C4-2B (cell line): ENCODE measurements at regions not wholly inside any gene's neighbourhood (a gene's known extent, or its start where the extent isn't known, plus 50 kb on each side); places are given as distances from the start of the nearest gene placed in this dataset.

Experiments used
- CTCF ChIP-seq: fragments of 450-650 bp; conservative IDR thresholded peaks from 2 replicates; pipeline ENCODE4 v1.5.1; 2017; ENCODE audit warnings: mild to moderate bottlenecking
- ZFX ChIP-seq: fragments of 450-650 bp; IDR thresholded peaks from 2 replicates; pipeline ENCODE4 v1.6.1; 2017

DNA sequence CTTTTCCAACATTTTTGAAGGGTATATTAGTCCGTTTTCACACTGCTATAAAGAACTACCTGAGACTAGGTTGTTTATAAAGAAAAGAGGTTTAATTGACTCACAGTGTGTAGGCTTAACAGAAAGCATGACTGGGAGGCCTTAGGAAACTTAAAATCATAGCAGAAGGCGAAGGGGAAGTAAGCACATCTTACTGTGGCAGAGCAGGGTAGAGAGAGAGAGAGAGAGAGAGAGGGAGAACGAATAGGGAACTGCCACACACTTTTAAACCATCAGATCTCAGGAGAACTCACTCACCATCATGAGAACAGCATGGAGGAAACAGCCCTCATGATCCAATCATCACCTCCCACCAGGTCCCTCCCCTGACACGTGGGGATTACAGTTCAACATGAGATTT, 420.3 kb downstream of the SOCS6 start:
- no peak for TF ChIP-seq CTCF
- TF ChIP-seq ZFX: no peak
